Gastroesophageal sphincter (tissue), 3 donors: ENCODE measurements at regions not wholly inside any gene's neighbourhood (a gene's known extent, or its start where the extent isn't known, plus 50 kb on each side); places are given as distances from the start of the nearest gene placed in this dataset.

Source experiments
- CTCF ChIP-seq, 4 experiments: fragments of 200-600 bp in 2 of 4; fragments of 450-650 bp in 2 of 4; sonication (generic) in 1 of 4; IDR thresholded peaks; one replicate each; pipeline ENCODE4 v1.5.1; 2017 to 2019; ENCODE audit warnings: antibody characterized with exemption in 4 of 4, mild to moderate bottlenecking in 2 of 4, moderate library complexity in 2 of 4
- EP300 ChIP-seq: sonication (generic); formaldehyde crosslinking; IDR thresholded peaks from one replicate; pipeline ENCODE4 v1.6.1; 2017; ENCODE audit warnings: antibody characterized with exemption, mild to moderate bottlenecking
- POLR2A ChIP-seq, 2 donors: fragments of 450-650 bp; IDR thresholded peaks; one replicate each; pipeline ENCODE4 v1.6.1; 2017; ENCODE audit warnings: antibody characterized with exemption in 2 of 2, mild to moderate bottlenecking in 2 of 2, moderate library complexity in 1 of 2
- POLR2AphosphoS5 ChIP-seq: sonication (generic); formaldehyde crosslinking; IDR thresholded peaks from one replicate; pipeline ENCODE4 v1.6.1; 2017; ENCODE audit warnings: antibody characterized with exemption

- TF ChIP-seq POLR2A (IDR thresholded peaks at IDR 0.05) (no peak), CTCF (IDR thresholded peaks at IDR 0.05) (no peak), EP300 (no peak), POLR2AphosphoS5 (no peak)
Observed at GRCh38 chr7:15870347-15870746, 183.9 kb upstream of the MEOX2 start.
